Endodermal cell (in vitro differentiated cells): ENCODE measurements at regions not wholly inside any gene's neighbourhood (a gene's known extent, or its start where the extent isn't known, plus 50 kb on each side); places are given as distances from the start of the nearest gene placed in this dataset.

ENCODE experiments used
- DNase-seq: peaks from one replicate; pipeline ENCODE4 v3.0.0-alpha.2; 2017
- H3K27ac ChIP-seq: 2 replicates; pipeline ENCODE4 v1.5.1; 2013; ENCODE audit warnings: mild to moderate bottlenecking, low read depth, low read length, moderate library complexity
- H3K27me3 ChIP-seq: 2 replicates; pipeline ENCODE4 v1.6.1; 2013; ENCODE audit warnings: mild to moderate bottlenecking, low read length, moderate library complexity; ENCODE audit not compliant: insufficient read depth, control insufficient read depth, poor library complexity, severe bottlenecking
- H3K36me3 ChIP-seq: 2 replicates; pipeline ENCODE4 v1.7.0; 2013; ENCODE audit warnings: mild to moderate bottlenecking, low read length, moderate library complexity; ENCODE audit not compliant: control insufficient read depth, insufficient read depth
- H3K4me1 ChIP-seq: one replicate; pipeline ENCODE4 v1.7.0; 2013; ENCODE audit warnings: low read length; ENCODE audit not compliant: control insufficient read depth, insufficient read depth
- H3K4me3 ChIP-seq: 2 replicates; pipeline ENCODE4 v1.5.1; 2013; ENCODE audit warnings: mild to moderate bottlenecking, low read length, moderate library complexity
- H3K9ac ChIP-seq: 2 replicates; pipeline ENCODE4 v1.6.1; 2013; ENCODE audit warnings: mild to moderate bottlenecking, low read length, moderate library complexity; ENCODE audit not compliant: poor library complexity, severe bottlenecking; ENCODE audit errors: extremely low read depth
- H3K9me3 ChIP-seq: 2 replicates; pipeline ENCODE4 v1.6.1; 2013; ENCODE audit warnings: mild to moderate bottlenecking, low read length, moderate library complexity; ENCODE audit not compliant: control insufficient read depth
- H3K27ac Mint-ChIP-seq: 2 replicates; pipeline ENCODE4 v1.8.0; 2020; ENCODE audit warnings: mixed read lengths
- H3K27me3 Mint-ChIP-seq: 2 replicates; pipeline ENCODE4 v1.8.0; 2021; ENCODE audit warnings: mild to moderate bottlenecking, mixed read lengths; ENCODE audit not compliant: insufficient read depth
- H3K36me3 Mint-ChIP-seq: 2 replicates; pipeline ENCODE4 v1.8.0; 2020; ENCODE audit warnings: low read depth, mixed read lengths
- H3K4me1 Mint-ChIP-seq: 2 replicates; pipeline ENCODE4 v1.8.0; 2020; ENCODE audit warnings: mixed read lengths
- H3K4me3 Mint-ChIP-seq: 2 replicates; pipeline ENCODE4 v1.8.0; 2020; ENCODE audit warnings: mild to moderate bottlenecking, moderate library complexity, mixed read lengths
- H3K9me3 Mint-ChIP-seq: 2 replicates; pipeline ENCODE4 v1.8.0; 2020; ENCODE audit warnings: mild to moderate bottlenecking, mixed read lengths
- CTCF ChIP-seq: fragments of 200-600 bp; sonication (generic); conservative IDR thresholded peaks from 2 replicates; pipeline ENCODE4 v1.5.0; 2021; ENCODE audit warnings: antibody characterized with exemption, mild to moderate bottlenecking
- WGBS, 2 experiments: methylation state at CpG; one replicate each; pipeline versions ENCODE4 v1.1.5 to v1.1.7; 2013; ENCODE audit warnings: missing lambda C conversion rate in 2 of 2, mixed read lengths in 1 of 2; ENCODE audit not compliant: insufficient coverage in 1 of 2, insufficient read length in 1 of 2; 5-methylcytosine and 5-hydroxymethylcytosine counted together

DNA sequence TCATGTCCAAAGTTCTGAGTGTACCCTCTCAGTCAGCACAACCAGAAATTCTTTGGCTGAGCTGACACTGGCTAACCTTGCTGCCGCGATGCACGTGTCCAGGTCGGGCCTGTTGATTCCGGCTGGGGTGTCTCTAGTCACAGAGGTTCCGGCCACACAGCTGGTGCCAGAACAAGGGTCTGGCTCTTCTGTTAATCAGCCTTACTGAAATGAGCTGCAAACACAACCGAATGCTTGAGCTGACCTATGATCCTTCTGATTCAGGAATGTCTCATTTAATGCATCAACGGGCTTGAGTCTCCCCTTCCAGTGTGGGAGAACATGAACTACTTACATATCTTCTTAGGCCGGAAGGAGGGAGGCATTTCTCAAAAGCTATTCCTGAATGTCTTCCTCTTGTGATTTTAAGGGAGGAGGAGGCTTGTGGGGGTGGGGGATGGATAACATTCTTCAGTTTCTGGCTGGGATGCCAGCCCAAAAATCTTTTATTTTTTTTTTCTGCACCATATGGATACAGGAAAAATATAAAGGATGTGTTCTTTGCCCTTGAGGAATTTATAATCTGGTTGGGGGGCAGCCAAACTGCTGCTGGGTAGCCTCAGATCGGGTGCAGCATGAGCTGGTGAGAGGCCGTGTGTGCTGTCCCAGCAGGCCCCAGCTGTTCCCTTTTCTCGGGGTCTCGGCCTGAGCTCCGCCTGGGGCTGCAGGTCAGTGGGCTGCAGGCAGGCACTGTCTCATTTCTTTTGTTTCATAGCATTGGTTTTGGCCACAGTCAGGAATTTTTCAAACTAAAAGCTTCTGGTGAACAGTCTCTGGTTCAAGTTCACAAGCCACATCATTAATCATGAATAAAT, 319.1 kb upstream of the TBL1XR1 start:
- 67 to 86% methylated on average over 9 to 14 of the region's 14 CpGs for WGBS, 2 experiments

GRCh38 chr3:177517906-177518305, 320.6 kb upstream of the TBL1XR1 start:
- Histone ChIP-seq H3K27ac (no peak overlapping the region), H3K36me3 (no peaks in the 10 kb centered on the region), H3K9ac (no peak overlapping the region), H3K4me3 (no peak overlapping the region), H3K27me3 (no peaks in the 10 kb centered on the region), H3K4me1 (peaks cover 3% of the 10 kb centered on the region), H3K9me3 (no peaks in the 10 kb centered on the region)
- Mint-ChIP-seq H3K27ac (no peak overlapping the region), H3K4me3 (no peak overlapping the region), H3K4me1 (peaks cover 20% of the 10 kb centered on the region), H3K36me3 (no peaks in the 10 kb centered on the region), H3K27me3 (no peaks in the 10 kb centered on the region), H3K9me3 (no peaks in the 10 kb centered on the region)
- 84 to 94% methylated on average over 2 of the region's 2 CpGs for WGBS, 2 experiments
- no peak for DNase-seq
- TF ChIP-seq CTCF, result no peak

More for the DNA sequence above, 319.1 kb upstream of the TBL1XR1 start:
- H3K4me1 Mint-ChIP-seq, result peaks cover 15% of the 10 kb centered on the region
- no peaks in the 10 kb centered on the region for H3K27me3 ChIP-seq
- H3K9ac ChIP-seq, result no peak overlapping the region
- H3K4me3 Mint-ChIP-seq, result no peak overlapping the region
- no peak for TF ChIP-seq CTCF
- H3K4me1 ChIP-seq, result peaks cover 3% of the 10 kb centered on the region
- H3K9me3 Mint-ChIP-seq, result no peaks in the 10 kb centered on the region
- no peaks in the 10 kb centered on the region for H3K36me3 Mint-ChIP-seq
- H3K27me3 Mint-ChIP-seq, result no peaks in the 10 kb centered on the region
- peak overlapping the region; percentile 98 for H3K27ac ChIP-seq
- no peak overlapping the region for H3K4me3 ChIP-seq
- no peaks in the 10 kb centered on the region for H3K36me3 ChIP-seq
- no peak overlapping the region for H3K27ac Mint-ChIP-seq
- DNase-seq, result no peak
- no peaks in the 10 kb centered on the region for H3K9me3 ChIP-seq

DNA sequence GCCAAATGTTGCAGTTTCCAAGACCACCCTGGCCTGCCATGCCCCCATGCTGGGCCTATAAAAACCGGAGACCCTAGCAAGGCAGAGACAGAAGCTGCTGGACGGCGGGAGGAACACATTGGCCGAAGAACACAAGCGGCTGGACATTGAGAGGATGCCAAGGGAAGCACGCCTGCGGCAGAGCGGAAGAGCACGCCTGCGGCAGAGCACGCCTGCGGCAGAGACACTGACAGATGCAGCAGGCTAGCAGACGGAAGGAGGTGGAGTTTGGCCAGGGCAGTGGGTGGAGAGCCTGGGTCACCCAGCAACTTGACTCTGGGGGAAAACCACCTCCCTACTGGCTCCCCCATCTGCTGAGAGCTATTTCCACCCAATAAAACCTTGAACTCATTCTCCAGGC, 322.3 kb upstream of the TBL1XR1 start:
- Mint-ChIP-seq H3K27me3 (no peaks in the 10 kb centered on the region), H3K36me3 (no peaks in the 10 kb centered on the region), H3K27ac (no peak overlapping the region), H3K4me1 (peaks cover 20% of the 10 kb centered on the region), H3K9me3 (no peaks in the 10 kb centered on the region), H3K4me3 (no peak overlapping the region)
- Histone ChIP-seq H3K4me1 (peaks cover 3% of the 10 kb centered on the region), H3K4me3 (no peak overlapping the region), H3K27me3 (no peaks in the 10 kb centered on the region), H3K9ac (no peak overlapping the region), H3K36me3 (no peaks in the 10 kb centered on the region), H3K9me3 (peaks cover under 1% of the 10 kb centered on the region), H3K27ac (no peak overlapping the region)
- no peak for TF ChIP-seq CTCF
- DNase-seq, result no peak
- WGBS, 2 experiments, result 94 to 97% methylated on average over 9 to 13 of the region's 13 CpGs
